B cell (primary cell): ENCODE measurements at regions not wholly inside any gene's neighbourhood (a gene's known extent, or its start where the extent isn't known, plus 50 kb on each side); places are given as distances from the start of the nearest gene placed in this dataset.

Experiments
- CTCF ChIP-seq: fragments of 200-600 bp; IDR thresholded peaks from one replicate; pipeline ENCODE4 v1.8.0; 2022; ENCODE audit warnings: antibody characterized with exemption, mild to moderate bottlenecking
- EZH2 ChIP-seq: IDR thresholded peaks from 2 replicates; pipeline ENCODE4 v1.6.1; 2012; ENCODE audit warnings: borderline replicate concordance, low read depth, mild to moderate bottlenecking, moderate library complexity, low read length; ENCODE audit not compliant: insufficient read depth, poor library complexity, severe bottlenecking

GRCh38 chr13:107608736-107609135 lies 606.6 kb downstream of the LIG4 start:
- TF ChIP-seq CTCF: no peak
- no peak for TF ChIP-seq EZH2
